SK-N-SH treated with all-trans-retinoic acid at 6 μM for 48 hours (cell line): ENCODE measurements at regions not wholly inside any gene's neighbourhood (a gene's known extent, or its start where the extent isn't known, plus 50 kb on each side); places are given as distances from the start of the nearest gene placed in this dataset.

Source experiments
- ATAC-seq: fragments of 200-7000 bp; cut with Tn5 transposase; 3 replicates; pipeline ENCODE4 v1.9.1; 2020; ENCODE audit warnings: mild to moderate bottlenecking, moderate library complexity
- ARNTL ChIP-seq: fragments of 450-650 bp; formaldehyde crosslinking; IDR thresholded peaks from 2 replicates; pipeline ENCODE4 v1.5.0; 2020; ENCODE audit warnings: low read depth, mild to moderate bottlenecking, moderate library complexity, borderline replicate concordance
- BACH2 ChIP-seq: fragments of 250-450 bp; sonication (Bioruptor Pico); IDR thresholded peaks from 2 replicates; pipeline ENCODE4 v1.9.0; 2021; ENCODE audit warnings: mild to moderate bottlenecking, borderline replicate concordance
- CREB5 ChIP-seq: fragments of 250-450 bp; sonication (Bioruptor Pico); IDR thresholded peaks from 2 replicates; pipeline ENCODE4 v1.5.1; 2020; ENCODE audit warnings: low read depth, mild to moderate bottlenecking, moderate library complexity
- CSDC2 ChIP-seq: fragments of 250-450 bp; sonication (Bioruptor Pico); IDR thresholded peaks from 2 replicates; pipeline ENCODE4 v1.5.0; 2020; ENCODE audit warnings: mild to moderate bottlenecking, moderate library complexity
- CSRNP3 ChIP-seq: fragments of 250-450 bp; sonication (Bioruptor Pico); IDR thresholded peaks from 2 replicates; pipeline ENCODE4 v1.5.1; 2021; ENCODE audit warnings: mild to moderate bottlenecking, moderate library complexity
- ESRRG ChIP-seq: fragments of 250-450 bp; sonication (Bioruptor Pico); IDR thresholded peaks from 2 replicates; pipeline ENCODE4 v1.6.1; 2021; ENCODE audit warnings: mild to moderate bottlenecking
- GLIS3 ChIP-seq: fragments of 250-450 bp; sonication (Bioruptor Pico); IDR thresholded peaks from 2 replicates; pipeline ENCODE4 v1.5.0; 2020; ENCODE audit warnings: mild to moderate bottlenecking, moderate library complexity
- ISL1 ChIP-seq: fragments of 250-450 bp; sonication (Bioruptor Pico); IDR thresholded peaks from 2 replicates; pipeline ENCODE4 v2.1.2; 2022; ENCODE audit warnings: mild to moderate bottlenecking, moderate library complexity
- OSR1 ChIP-seq: fragments of 250-450 bp; sonication (Bioruptor Pico); IDR thresholded peaks from 2 replicates; pipeline ENCODE4 v1.8.0; 2022; ENCODE audit warnings: moderate library complexity, mild to moderate bottlenecking, inconsistent platforms
- POU6F1 ChIP-seq: fragments of 250-450 bp; sonication (Bioruptor Pico); IDR thresholded peaks from 2 replicates; pipeline ENCODE4 v1.8.0; 2021; ENCODE audit warnings: low read depth, mild to moderate bottlenecking, moderate library complexity, borderline replicate concordance
- PPARA ChIP-seq: fragments of 250-450 bp; sonication (Bioruptor Pico); IDR thresholded peaks from 2 replicates; pipeline ENCODE4 v1.5.0; 2020; ENCODE audit warnings: mild to moderate bottlenecking, borderline replicate concordance
- RARB ChIP-seq: fragments of 250-450 bp; sonication (Bioruptor Pico); IDR thresholded peaks from 2 replicates; pipeline ENCODE4 v1.8.0; 2021; ENCODE audit warnings: mild to moderate bottlenecking, moderate library complexity
- SNAI2 ChIP-seq: fragments of 250-450 bp; sonication (Bioruptor Pico); IDR thresholded peaks from 2 replicates; pipeline ENCODE4 v1.5.0; 2020; ENCODE audit warnings: mild to moderate bottlenecking, moderate library complexity
- TCF4 ChIP-seq: fragments of 250-450 bp; sonication (Bioruptor Pico); IDR thresholded peaks from 2 replicates; pipeline ENCODE4 v1.8.0; 2021; ENCODE audit warnings: mild to moderate bottlenecking, moderate library complexity, borderline replicate concordance
- TOX ChIP-seq: fragments of 250-450 bp; sonication (Bioruptor Pico); IDR thresholded peaks from 2 replicates; pipeline ENCODE4 v1.8.0; 2021; ENCODE audit warnings: mild to moderate bottlenecking, moderate library complexity, borderline replicate concordance
- ZC3H10 ChIP-seq: fragments of 250-450 bp; sonication (Bioruptor Pico); IDR thresholded peaks from 2 replicates; pipeline ENCODE4 v1.5.1; 2021; ENCODE audit warnings: mild to moderate bottlenecking, moderate library complexity
- ZFP30 ChIP-seq: fragments of 450-650 bp; formaldehyde crosslinking; IDR thresholded peaks from 2 replicates; pipeline ENCODE4 v1.5.0; 2022; ENCODE audit warnings: mild to moderate bottlenecking, moderate library complexity
- ZNF565 ChIP-seq: fragments of 450-650 bp; formaldehyde crosslinking; conservative IDR thresholded peaks from 2 replicates; pipeline ENCODE4 v1.5.0; 2020; ENCODE audit warnings: low read depth, mild to moderate bottlenecking, moderate library complexity
- ZNF70 ChIP-seq: fragments of 450-650 bp; formaldehyde crosslinking; IDR thresholded peaks from 2 replicates; pipeline ENCODE4 v1.5.0; 2020; ENCODE audit warnings: mild to moderate bottlenecking, moderate library complexity
- ZNF8 ChIP-seq: fragments of 450-650 bp; formaldehyde crosslinking; IDR thresholded peaks from 2 replicates; pipeline ENCODE4 v1.5.0; 2020; ENCODE audit warnings: mild to moderate bottlenecking, moderate library complexity
- TF ChIP-seq, protein P1 (sequence below): fragments of 250-450 bp; sonication (Bioruptor Pico); IDR thresholded peaks from 2 replicates; pipeline ENCODE4 v1.5.0; 2020; ENCODE audit warnings: mild to moderate bottlenecking, moderate library complexity
- TF ChIP-seq, protein P2 (sequence below): fragments of 250-450 bp; sonication (Bioruptor Pico); IDR thresholded peaks from 2 replicates; pipeline ENCODE4 v1.8.0; 2020; ENCODE audit warnings: mild to moderate bottlenecking, moderate library complexity, borderline replicate concordance

GRCh38 chr6:26273673-26274588 lies 91.1 kb upstream of the BTN3A2 start:
- ATAC-seq: no peak
- no peak for TF ChIP-seq PPARA (CRISPR knock-in tag)
- TF ChIP-seq CSDC2: no peak
- TF ChIP-seq ESRRG (CRISPR knock-in tag): no peak
- no peak for TF ChIP-seq ARNTL (CRISPR knock-in tag)
- no peak for TF ChIP-seq RARB
- no peak for TF ChIP-seq SNAI2 (CRISPR knock-in tag)
- no peak for TF ChIP-seq GLIS3
- no peak for TF ChIP-seq ZNF8
- TF ChIP-seq, protein P1, sequence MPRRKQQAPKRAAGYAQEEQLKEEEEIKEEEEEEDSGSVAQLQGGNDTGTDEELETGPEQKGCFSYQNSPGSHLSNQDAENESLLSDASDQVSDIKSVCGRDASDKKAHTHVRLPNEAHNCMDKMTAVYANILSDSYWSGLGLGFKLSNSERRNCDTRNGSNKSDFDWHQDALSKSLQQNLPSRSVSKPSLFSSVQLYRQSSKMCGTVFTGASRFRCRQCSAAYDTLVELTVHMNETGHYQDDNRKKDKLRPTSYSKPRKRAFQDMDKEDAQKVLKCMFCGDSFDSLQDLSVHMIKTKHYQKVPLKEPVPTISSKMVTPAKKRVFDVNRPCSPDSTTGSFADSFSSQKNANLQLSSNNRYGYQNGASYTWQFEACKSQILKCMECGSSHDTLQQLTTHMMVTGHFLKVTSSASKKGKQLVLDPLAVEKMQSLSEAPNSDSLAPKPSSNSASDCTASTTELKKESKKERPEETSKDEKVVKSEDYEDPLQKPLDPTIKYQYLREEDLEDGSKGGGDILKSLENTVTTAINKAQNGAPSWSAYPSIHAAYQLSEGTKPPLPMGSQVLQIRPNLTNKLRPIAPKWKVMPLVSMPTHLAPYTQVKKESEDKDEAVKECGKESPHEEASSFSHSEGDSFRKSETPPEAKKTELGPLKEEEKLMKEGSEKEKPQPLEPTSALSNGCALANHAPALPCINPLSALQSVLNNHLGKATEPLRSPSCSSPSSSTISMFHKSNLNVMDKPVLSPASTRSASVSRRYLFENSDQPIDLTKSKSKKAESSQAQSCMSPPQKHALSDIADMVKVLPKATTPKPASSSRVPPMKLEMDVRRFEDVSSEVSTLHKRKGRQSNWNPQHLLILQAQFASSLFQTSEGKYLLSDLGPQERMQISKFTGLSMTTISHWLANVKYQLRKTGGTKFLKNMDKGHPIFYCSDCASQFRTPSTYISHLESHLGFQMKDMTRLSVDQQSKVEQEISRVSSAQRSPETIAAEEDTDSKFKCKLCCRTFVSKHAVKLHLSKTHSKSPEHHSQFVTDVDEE (CRISPR knock-in tag): no peak
- TF ChIP-seq ZC3H10 (CRISPR knock-in tag): no peak
- no peak for TF ChIP-seq ISL1
- no peak for TF ChIP-seq ZFP30 (CRISPR knock-in tag)

DNA sequence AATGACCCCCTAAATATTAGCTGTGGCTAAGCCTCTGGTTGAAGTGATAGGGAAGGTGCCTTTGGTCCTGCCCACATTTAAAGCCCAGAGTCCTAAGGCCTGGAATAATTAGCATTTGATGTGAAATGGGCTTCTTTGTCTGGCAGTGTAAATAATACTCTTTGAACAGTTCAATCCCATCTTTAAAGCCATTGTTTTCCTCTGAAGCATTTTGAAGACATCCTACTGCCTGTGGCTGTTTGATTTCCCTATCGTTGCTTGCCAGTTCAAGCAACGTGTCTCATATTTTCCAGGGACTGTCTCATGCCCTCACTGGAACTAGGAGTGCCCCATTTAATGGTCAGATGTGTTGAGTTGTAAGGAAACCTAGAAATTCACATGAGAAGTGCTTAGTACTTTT lies 89.3 kb upstream of the BTN3A2 start:
- no peak for ATAC-seq
- TF ChIP-seq SNAI2 (CRISPR knock-in tag): no peak
- no peak for TF ChIP-seq POU6F1 (CRISPR knock-in tag)
- no peak for TF ChIP-seq TCF4 (CRISPR knock-in tag)
- no peak for TF ChIP-seq ZNF8
- TF ChIP-seq, protein P2, sequence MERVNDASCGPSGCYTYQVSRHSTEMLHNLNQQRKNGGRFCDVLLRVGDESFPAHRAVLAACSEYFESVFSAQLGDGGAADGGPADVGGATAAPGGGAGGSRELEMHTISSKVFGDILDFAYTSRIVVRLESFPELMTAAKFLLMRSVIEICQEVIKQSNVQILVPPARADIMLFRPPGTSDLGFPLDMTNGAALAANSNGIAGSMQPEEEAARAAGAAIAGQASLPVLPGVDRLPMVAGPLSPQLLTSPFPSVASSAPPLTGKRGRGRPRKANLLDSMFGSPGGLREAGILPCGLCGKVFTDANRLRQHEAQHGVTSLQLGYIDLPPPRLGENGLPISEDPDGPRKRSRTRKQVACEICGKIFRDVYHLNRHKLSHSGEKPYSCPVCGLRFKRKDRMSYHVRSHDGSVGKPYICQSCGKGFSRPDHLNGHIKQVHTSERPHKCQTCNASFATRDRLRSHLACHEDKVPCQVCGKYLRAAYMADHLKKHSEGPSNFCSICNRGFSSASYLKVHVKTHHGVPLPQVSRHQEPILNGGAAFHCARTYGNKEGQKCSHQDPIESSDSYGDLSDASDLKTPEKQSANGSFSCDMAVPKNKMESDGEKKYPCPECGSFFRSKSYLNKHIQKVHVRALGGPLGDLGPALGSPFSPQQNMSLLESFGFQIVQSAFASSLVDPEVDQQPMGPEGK (CRISPR knock-in tag): no peak
- no peak for TF ChIP-seq CSRNP3 (CRISPR knock-in tag)
- TF ChIP-seq CREB5 (CRISPR knock-in tag): no peak
- TF ChIP-seq ZC3H10 (CRISPR knock-in tag): no peak
- no peak for TF ChIP-seq GLIS3
- no peak for TF ChIP-seq ARNTL (CRISPR knock-in tag)

DNA sequence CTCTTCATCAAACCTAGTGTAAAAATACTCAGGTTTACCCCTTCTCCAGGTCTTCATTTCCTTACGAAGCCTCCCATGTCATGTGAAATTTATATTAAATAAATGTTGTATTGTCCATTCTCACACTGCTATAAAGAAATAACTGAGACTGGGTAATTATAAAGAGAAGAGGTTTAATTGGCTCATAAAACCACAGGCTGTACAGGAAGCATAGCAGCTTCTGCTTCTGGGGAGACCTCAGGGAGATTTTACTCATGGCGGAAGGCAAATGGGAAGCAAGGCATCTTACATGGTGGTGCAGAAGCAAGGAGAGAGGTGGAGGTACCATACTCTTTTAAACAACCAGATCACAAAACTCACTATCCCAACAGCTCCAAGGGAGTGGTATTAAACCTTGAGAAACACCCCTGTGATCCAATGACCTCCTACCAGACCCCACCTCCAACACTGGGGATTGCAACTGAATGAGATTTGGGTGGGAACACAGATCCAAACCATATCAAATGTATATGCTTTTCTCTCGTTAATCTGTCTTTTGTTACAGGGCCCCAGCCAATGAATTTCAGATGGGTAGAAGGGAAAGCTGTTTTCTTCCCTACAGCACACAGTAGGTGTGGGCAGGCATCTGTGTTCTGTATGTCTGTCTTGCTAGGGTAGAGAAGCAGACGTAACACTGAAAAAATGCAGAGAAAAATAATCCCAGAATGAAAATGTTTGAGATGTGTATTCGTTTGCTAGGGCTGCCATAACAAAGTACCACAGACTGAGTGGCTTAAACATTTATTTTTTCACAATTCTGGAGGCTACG lies 88.0 kb upstream of the BTN3A2 start:
- ATAC-seq: no peak
- no peak for TF ChIP-seq BACH2
- TF ChIP-seq ZC3H10 (CRISPR knock-in tag): no peak
- no peak for TF ChIP-seq TCF4 (CRISPR knock-in tag)
- no peak for TF ChIP-seq CSDC2
- TF ChIP-seq ISL1: no peak
- TF ChIP-seq TOX (CRISPR knock-in tag): no peak
- TF ChIP-seq ZNF70: no peak
- no peak for TF ChIP-seq POU6F1 (CRISPR knock-in tag)
- no peak for TF ChIP-seq GLIS3
- no peak for TF ChIP-seq ZNF565 (CRISPR knock-in tag)
- no peak for TF ChIP-seq OSR1 (CRISPR knock-in tag)
- no peak for TF ChIP-seq ARNTL (CRISPR knock-in tag)
- TF ChIP-seq ZNF8: no peak
- TF ChIP-seq RARB: no peak
